ENCODE measurements at regions not wholly inside any gene's neighbourhood (a gene's known extent, or its start where the extent isn't known, plus 50 kb on each side); places are given as distances from the start of the nearest gene placed in this dataset.
A peak's percentile ranks its signal among the peaks of the same experiment; 100 is the strongest.

DNA sequence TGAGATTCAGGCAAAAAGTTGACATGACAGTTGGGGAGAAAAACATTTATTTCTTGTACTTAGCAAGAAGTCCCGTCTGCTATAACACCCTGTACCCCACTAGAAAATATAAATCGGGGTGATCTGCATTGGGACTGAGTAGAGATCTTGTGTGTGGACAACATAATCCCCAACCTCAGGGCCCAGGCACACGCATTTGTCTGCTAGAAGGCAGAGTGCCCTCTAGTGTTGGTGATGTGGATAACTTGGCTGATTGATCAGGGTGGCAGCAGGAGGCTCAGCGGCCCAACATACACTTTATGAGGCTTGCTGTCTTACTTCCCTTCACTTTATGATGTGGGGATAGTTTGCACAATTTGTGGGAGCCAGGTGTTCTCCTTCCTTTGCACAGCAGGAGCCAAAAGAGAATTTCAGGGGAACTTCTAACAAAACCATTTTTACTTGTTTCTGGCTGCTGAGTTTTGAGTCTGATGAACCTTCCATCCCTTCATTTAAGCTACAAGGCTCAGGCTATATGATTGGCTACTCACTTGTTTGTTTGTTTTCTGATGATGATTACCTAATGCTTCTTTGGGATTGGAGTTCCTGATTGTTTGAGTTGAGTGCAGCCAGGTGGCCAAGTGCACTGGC is 263.2 kb downstream of the DMAC1 start:
- Histone ChIP-seq H3K9me3 (replicated peaks in 1 of 11) (no peaks in the 10 kb centered on the region), H3K4me3 (no peak overlapping the region), H3K27ac (no peak overlapping the region), H3K4me2 (no peak overlapping the region), H3K27me3 (no peaks in the 10 kb centered on the region), H4K20me1 (no peaks in the 10 kb centered on the region), H3K36me3 (no peaks in the 10 kb centered on the region), H3K4me1 (peaks cover 0 to 9% (median 0%) of the 10 kb centered on the region in 10 experiments; a peak in 2 of 20 replicates), H3K9ac (no peak overlapping the region)
- TF ChIP-seq Cebpa-rat (IDR thresholded peaks at IDR 0.05) = no peak

DNA sequence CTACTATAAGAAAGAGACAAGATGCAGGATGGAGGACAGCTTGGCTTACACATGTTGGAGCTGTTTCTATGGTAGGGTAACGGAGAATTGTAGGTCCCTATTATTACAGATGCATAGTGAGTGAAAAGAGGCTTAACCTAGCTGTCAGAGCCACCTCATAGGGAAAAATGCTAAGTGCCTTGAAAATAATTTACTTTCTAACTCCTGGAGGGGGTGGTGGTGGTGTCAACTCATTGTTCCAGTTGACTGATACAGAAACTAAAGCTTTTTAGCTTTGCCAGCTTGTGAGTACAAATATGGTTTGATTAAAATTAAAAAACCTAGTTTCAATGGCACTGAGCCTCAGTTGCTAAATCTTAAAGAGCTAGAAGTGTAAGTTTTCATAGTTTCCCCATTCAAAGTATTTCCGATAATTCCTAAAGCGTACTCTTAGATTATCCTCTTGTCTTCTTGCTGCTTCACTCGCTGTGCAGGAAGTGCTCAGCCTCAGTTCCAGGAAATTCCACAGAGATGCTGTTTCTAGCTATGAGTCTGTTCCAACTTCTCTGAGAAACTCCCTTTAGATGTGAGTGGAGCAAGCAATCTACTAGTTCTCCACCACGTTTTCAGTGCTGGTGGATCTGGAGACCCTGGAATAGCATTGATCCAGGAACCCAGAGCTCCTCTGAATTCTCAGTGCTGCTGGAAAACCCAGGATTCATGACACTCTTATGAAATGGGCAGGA is 265.2 kb downstream of the DMAC1 start:
- Histone ChIP-seq H4K20me1 (no peaks in the 10 kb centered on the region), H3K27ac (no peak overlapping the region), H3K4me3 (no peak overlapping the region), H3K9me3 (replicated peaks in 1 of 11) (no peaks in the 10 kb centered on the region), H3K36me3 (no peaks in the 10 kb centered on the region), H3K4me1 (peaks cover 0 to 9% (median 0%) of the 10 kb centered on the region in 10 experiments; a peak in 2 of 20 replicates), H3K27me3 (no peaks in the 10 kb centered on the region), H3K9ac (no peak overlapping the region), H3K4me2 (no peak overlapping the region; a peak in 1 of 22 replicates)
- no peak for TF ChIP-seq Cebpa-rat (IDR thresholded peaks at IDR 0.05)

DNA sequence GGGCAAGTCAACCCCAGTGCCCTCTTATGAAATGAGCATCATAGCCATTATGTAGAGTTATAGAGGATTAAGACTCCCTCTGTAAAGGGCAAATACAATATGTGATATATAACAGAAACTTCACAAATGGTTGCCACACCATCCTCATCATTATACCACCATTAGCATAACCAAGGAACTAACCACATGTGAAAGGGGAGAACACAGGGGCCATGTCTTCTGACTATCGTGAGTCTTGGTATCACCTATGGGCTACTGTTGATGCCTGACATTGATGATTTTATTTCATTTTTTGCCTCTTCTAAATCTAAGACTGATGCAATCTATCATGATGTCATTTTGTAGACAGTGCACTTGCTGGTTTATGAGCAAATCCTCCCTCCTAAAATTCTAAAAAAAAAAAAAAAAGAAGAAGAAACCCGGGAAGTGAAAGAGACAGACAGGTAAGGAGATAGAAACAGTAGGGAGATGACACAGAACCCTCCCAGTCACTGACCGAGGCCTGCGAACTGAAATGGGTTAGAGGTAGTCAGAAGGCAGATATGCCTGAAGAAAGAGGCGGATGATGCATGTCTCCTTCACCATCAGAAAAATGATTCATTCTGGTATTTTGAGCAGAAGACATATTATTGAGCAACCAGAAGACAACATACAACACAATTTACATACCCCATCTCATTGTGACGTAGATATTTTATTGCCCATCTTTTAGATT is 266.0 kb downstream of the DMAC1 start:
- H3K36me3 ChIP-seq = no peaks in the 10 kb centered on the region

DNA sequence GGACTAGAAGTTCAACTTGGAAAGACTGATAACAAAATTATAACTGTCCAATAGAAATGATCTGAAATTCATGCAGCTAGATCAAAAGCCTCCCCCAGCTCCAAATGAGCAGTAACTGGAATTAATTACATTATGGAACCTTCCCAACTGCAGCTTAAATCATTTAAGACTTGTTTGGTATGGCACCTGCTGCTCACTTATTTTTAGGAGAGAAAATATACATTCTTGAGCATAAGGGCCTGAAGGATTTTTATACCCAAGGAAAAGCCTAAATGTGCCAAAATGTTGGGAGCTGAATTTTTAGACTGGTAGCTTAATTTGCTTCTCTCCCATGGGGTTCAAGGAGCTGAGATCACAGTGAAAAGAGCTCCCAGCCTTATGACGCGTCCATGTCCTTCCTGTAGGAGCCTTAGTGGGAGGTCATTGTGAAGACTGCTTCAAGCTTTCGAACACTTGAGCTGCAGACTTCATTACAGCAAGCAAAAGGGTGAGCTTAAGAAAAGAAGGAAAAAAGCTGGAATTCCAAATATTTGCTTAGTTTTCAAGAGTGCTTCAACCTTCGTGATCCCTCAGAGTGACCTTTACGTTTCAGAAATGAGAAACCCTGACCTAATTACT is 276.0 kb downstream of the DMAC1 start:
- Histone ChIP-seq H3K9me3 (replicated peaks in 1 of 11) (no peaks in the 10 kb centered on the region), H4K20me1 (no peaks in the 10 kb centered on the region), H3K36me3 (no peaks in the 10 kb centered on the region), H3K27ac (no peak overlapping the region), H3K27me3 (no peaks in the 10 kb centered on the region), H3K4me1 (0 out of 20 replicates have a peak, but pooled peaks cover 0 to 3% (median 0%) of the 10 kb centered on the region in 10 experiments), H3K9ac (no peak overlapping the region), H3K4me2 (peak overlapping the region in 1 of 11 experiments; percentile 2; a peak in 1 of 22 replicates), H3K4me3 (no peak overlapping the region)
- TF ChIP-seq Cebpa-rat (IDR thresholded peaks at IDR 0.05) = no peak

More for the DNA sequence above, 266.0 kb downstream of the DMAC1 start:
- Histone ChIP-seq H3K4me3 (no peak overlapping the region), H3K27ac (no peak overlapping the region), H3K27me3 (no peaks in the 10 kb centered on the region), H3K4me1 (peaks cover 0 to 9% (median 0%) of the 10 kb centered on the region in 10 experiments; a peak in 2 of 20 replicates), H3K4me2 (no peak overlapping the region), H3K9me3 (replicated peaks in 1 of 11) (no peaks in the 10 kb centered on the region), H3K9ac (no peak overlapping the region), H4K20me1 (no peaks in the 10 kb centered on the region)
- TF ChIP-seq Cebpa-rat (IDR thresholded peaks at IDR 0.05) = no peak

DNA sequence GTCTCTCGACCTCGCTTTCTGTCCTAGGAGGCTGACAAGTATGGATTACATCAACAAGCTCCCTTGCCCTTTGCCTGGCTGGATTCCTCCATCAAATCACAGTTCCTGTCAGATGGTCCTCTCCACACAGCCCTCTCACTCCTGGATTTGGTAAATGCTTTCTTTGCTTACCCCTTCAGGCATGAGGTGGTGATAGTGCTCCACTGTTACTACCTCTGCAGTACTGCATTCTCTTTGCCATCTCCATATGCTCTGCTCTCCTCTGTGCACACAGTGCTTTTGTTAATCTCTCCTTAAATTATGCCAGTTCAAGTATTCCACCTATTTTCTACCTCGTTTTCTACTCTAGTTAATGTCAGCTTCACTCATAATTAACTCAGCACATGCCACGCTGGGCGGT is 279.2 kb downstream of the DMAC1 start:
- H3K4me2 ChIP-seq = no peak overlapping the region
- 0 out of 20 replicates have a peak, but pooled peaks cover 0 to 3% (median 0%) of the 10 kb centered on the region in 10 experiments for H3K4me1 ChIP-seq
- no peak overlapping the region for H3K9ac ChIP-seq
- H3K27me3 ChIP-seq = no peaks in the 10 kb centered on the region
- no peak for TF ChIP-seq Cebpa-rat (IDR thresholded peaks at IDR 0.05)
- H3K4me3 ChIP-seq = no peak overlapping the region
- H3K27ac ChIP-seq = no peak overlapping the region
- no peaks in the 10 kb centered on the region for H4K20me1 ChIP-seq
- H3K36me3 ChIP-seq = no peaks in the 10 kb centered on the region
- H3K9me3 ChIP-seq (replicated peaks in 1 of 11) = no peaks in the 10 kb centered on the region

DNA sequence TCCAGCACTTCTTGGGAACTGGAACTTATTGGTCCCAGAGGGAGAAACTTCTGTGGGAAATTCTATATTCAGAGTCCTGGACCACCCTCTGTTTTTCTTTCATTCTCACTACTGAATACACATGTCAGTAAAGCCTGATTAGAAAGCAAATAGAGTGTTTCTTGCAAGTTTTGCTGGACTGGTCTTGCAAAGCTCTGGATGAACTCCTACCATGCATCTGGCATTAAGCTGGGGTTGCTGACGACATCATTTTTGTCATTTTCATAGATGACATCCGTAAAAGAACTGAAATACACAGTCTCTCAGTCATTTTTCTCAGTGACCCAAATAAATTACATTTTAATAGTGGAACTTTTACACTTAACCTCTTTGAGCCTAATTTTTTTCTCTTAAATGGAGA is 283.2 kb downstream of the DMAC1 start:
- Histone ChIP-seq H3K4me2 (no peak overlapping the region), H4K20me1 (no peaks in the 10 kb centered on the region), H3K4me1 (no peaks in the 10 kb centered on the region), H3K9me3 (replicated peaks in 1 of 11) (no peaks in the 10 kb centered on the region), H3K36me3 (no peaks in the 10 kb centered on the region), H3K9ac (no peak overlapping the region), H3K27me3 (no peaks in the 10 kb centered on the region), H3K4me3 (no peak overlapping the region), H3K27ac (no peak overlapping the region)
- no peak for TF ChIP-seq Cebpa-rat (IDR thresholded peaks at IDR 0.05)

DNA sequence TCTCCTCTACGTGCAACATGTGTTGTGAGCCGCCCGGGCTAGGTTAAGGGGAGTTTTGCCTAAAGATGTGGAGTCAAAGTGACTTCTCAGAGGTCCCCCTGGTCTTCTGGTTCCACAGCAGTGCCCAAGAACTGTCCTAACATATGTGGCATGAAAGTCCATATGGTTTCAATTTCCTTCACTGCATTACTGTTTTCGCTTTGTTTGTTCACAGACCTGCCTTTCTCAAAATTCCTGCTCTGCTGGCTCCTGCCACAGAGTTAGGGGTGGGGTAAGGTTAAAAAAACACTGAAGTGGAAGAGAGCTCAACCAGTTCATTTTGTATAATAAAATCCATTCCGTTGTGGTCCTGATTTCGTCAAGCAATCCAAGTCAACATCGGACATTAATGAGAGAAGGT is 289.4 kb downstream of the DMAC1 start:
- Histone ChIP-seq H3K27ac (no peak overlapping the region), H4K20me1 (no peaks in the 10 kb centered on the region), H3K4me2 (no peak overlapping the region), H3K4me3 (no peak overlapping the region), H3K4me1 (no peaks in the 10 kb centered on the region), H3K9me3 (replicated peaks in 1 of 11) (no peaks in the 10 kb centered on the region), H3K9ac (no peak overlapping the region), H3K36me3 (no peaks in the 10 kb centered on the region), H3K27me3 (no peaks in the 10 kb centered on the region)
- TF ChIP-seq Cebpa-rat (IDR thresholded peaks at IDR 0.05) = no peak

DNA sequence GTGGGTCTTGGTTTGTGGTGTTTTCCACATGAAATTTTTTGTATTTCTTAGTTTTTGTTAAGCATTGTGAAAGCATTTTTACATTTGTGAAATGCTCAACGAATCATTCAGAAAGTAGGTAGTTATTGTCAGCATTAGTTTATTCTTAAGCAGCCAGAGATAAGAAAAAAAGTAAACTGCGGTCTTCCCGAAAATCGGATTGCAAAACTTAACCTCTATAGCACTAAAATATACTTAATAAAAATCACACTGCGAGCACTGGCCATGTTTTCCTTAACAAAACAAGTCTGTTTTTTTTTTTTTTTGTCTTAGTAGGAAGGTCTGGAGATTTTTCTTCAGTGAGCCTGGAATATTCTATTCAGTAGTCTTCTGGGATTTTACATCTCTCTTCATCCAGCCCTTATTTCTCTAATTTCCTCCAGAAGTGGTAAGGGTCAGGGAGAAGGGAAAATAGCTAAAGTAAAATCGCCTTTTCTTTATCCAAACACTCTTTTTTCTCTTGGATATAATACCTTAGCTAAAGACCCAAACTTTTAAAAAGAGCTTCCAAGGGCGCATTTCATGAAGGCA is 289.9 kb downstream of the DMAC1 start:
- Histone ChIP-seq H3K9me3 (replicated peaks in 1 of 11) (no peaks in the 10 kb centered on the region), H3K27ac (no peak overlapping the region), H3K4me1 (no peaks in the 10 kb centered on the region), H3K27me3 (no peaks in the 10 kb centered on the region), H3K4me3 (no peak overlapping the region), H4K20me1 (no peaks in the 10 kb centered on the region), H3K4me2 (no peak overlapping the region), H3K9ac (no peak overlapping the region), H3K36me3 (no peaks in the 10 kb centered on the region)
- no peak for TF ChIP-seq Cebpa-rat (IDR thresholded peaks at IDR 0.05)

DNA sequence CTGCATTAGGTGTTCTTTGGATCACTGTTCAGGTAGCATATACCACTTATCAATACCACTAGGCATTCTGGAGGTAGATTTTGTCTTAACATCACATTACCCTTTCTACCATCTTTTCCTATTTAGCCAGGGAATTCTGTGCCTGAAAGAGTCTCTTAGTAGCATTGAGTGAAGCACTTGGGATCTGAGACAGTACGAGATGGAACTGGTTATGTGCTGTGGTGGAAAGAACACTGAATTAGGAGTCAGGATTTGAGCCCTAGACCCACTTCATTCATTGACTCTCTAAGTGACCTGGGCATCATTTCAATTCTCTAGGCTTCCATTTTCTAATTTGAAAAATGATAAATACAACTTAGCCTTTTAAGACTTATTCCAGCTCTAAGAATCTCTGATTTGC is 291.1 kb downstream of the DMAC1 start:
- Histone ChIP-seq H3K4me1 (no peaks in the 10 kb centered on the region), H3K27ac (no peak overlapping the region), H3K27me3 (no peaks in the 10 kb centered on the region), H4K20me1 (no peaks in the 10 kb centered on the region), H3K9ac (no peak overlapping the region), H3K36me3 (no peaks in the 10 kb centered on the region), H3K9me3 (replicated peaks in 1 of 11) (no peaks in the 10 kb centered on the region), H3K4me2 (no peak overlapping the region), H3K4me3 (no peak overlapping the region)
- TF ChIP-seq Cebpa-rat (IDR thresholded peaks at IDR 0.05) = no peak

Measured in BLaER1 treated with 17β-estradiol and CSF1 and Interleukin-3, amounts not matched to agents 10 nM and 100 nM (cell line).